Neural cell (in vitro differentiated cells): ENCODE measurements at regions not wholly inside any gene's neighbourhood (a gene's known extent, or its start where the extent isn't known, plus 50 kb on each side); places are given as distances from the start of the nearest gene placed in this dataset.

Experiments
- H2AFZ ChIP-seq: fragments of 200-600, 300-800 bp; sonication (generic), shearing (Covaris generic); 2 replicates; pipeline ENCODE4 v1.6.0; 2014; ENCODE audit warnings: low read depth, mild to moderate bottlenecking, antibody characterized with exemption, low read length, moderate library complexity
- H3F3A ChIP-seq: fragments of 200-600 bp; shearing (Covaris generic); 2 replicates; pipeline ENCODE4 v1.6.1; 2016; ENCODE audit warnings: mild to moderate bottlenecking, moderate library complexity, mixed read lengths, antibody characterized with exemption, low read length; ENCODE audit not compliant: insufficient read depth, poor library complexity, severe bottlenecking
- H3K27ac ChIP-seq: fragments of 200-600, 300-800 bp; sonication (generic), shearing (Covaris generic); 2 replicates; pipeline ENCODE4 v1.5.1; 2014; ENCODE audit warnings: mild to moderate bottlenecking, low read length, moderate library complexity
- H3K27me3 ChIP-seq: fragments of 300-800, 200-600 bp; sonication (generic), shearing (Covaris generic); 2 replicates; pipeline ENCODE4 v1.6.0; 2014; ENCODE audit warnings: mild to moderate bottlenecking, low read depth, low read length, moderate library complexity; ENCODE audit not compliant: insufficient read depth
- H3K36me3 ChIP-seq: fragments of 300-800, 200-600 bp; sonication (generic), shearing (Covaris generic); 2 replicates; pipeline ENCODE4 v1.5.1; 2014; ENCODE audit warnings: mild to moderate bottlenecking, antibody characterized with exemption, low read length, moderate library complexity; ENCODE audit not compliant: insufficient read depth
- H3K4me2 ChIP-seq: fragments of 300-800, 200-600 bp; sonication (generic), shearing (Covaris generic); 2 replicates; pipeline ENCODE4 v1.6.0; 2014; ENCODE audit warnings: mild to moderate bottlenecking, low read length
- H3K4me3 ChIP-seq: fragments of 300-800, 200-600 bp; sonication (generic), shearing (Covaris generic); 2 replicates; pipeline ENCODE4 v1.5.1; 2014; ENCODE audit warnings: mild to moderate bottlenecking, low read length, moderate library complexity
- H3K79me2 ChIP-seq: fragments of 200-600 bp; shearing (Covaris generic); replicated peaks from 2 replicates; pipeline ENCODE4 v1.6.0; 2014; ENCODE audit warnings: mild to moderate bottlenecking, low read length, moderate library complexity; ENCODE audit not compliant: insufficient read depth
- H3K9ac ChIP-seq: fragments of 300-800, 200-600 bp; sonication (generic), shearing (Covaris generic); 2 replicates; pipeline ENCODE4 v1.6.1; 2016; ENCODE audit warnings: mild to moderate bottlenecking, low read length, mixed read lengths
- H3K9me2 ChIP-seq: fragments of 200-600 bp; shearing (Covaris generic); 2 replicates; pipeline ENCODE4 v1.6.1; 2016; ENCODE audit warnings: mild to moderate bottlenecking, low read length, mixed read lengths; ENCODE audit not compliant: insufficient read depth
- H3K9me3 ChIP-seq: fragments of 200-600, 300-800 bp; sonication (generic), shearing (Covaris generic); 2 replicates; pipeline ENCODE4 v1.6.1; 2016; ENCODE audit warnings: mild to moderate bottlenecking, mixed run types, low read length, moderate library complexity, mixed read lengths
- H4K20me1 ChIP-seq: fragments of 200-600 bp; shearing (Covaris generic); 2 replicates; pipeline ENCODE4 v1.6.1; 2016; ENCODE audit warnings: mild to moderate bottlenecking, mixed run types; ENCODE audit not compliant: insufficient read depth
- EP300 ChIP-seq: fragments of 450-650 bp; conservative IDR thresholded peaks from 2 replicates; pipeline ENCODE4 v1.6.1; 2014; ENCODE audit warnings: antibody characterized with exemption, mild to moderate bottlenecking, moderate library complexity; ENCODE audit not compliant: poor library complexity, severe bottlenecking
- EZH2 ChIP-seq: fragments of 200-600, 300-800 bp; shearing (Covaris generic), sonication (generic); IDR thresholded peaks from 2 replicates; pipeline ENCODE4 v1.6.1; 2014; ENCODE audit warnings: antibody characterized with exemption, low read length, borderline replicate concordance, mild to moderate bottlenecking; ENCODE audit not compliant: insufficient read depth, poor library complexity, severe bottlenecking
- MXI1 ChIP-seq: fragments of 450-650 bp; conservative IDR thresholded peaks from 2 replicates; pipeline ENCODE4 v1.6.1; 2014; ENCODE audit warnings: antibody characterized with exemption, mild to moderate bottlenecking; ENCODE audit not compliant: poor library complexity, severe bottlenecking
- POLR2AphosphoS5 ChIP-seq: IDR thresholded peaks from 2 replicates; pipeline ENCODE4 v1.6.1; 2012
- RAD21 ChIP-seq: fragments of 450-650 bp; conservative IDR thresholded peaks from 2 replicates; pipeline ENCODE4 v1.6.1; 2014; ENCODE audit warnings: antibody characterized with exemption, mild to moderate bottlenecking, moderate library complexity
- SMC3 ChIP-seq: fragments of 450-650 bp; conservative IDR thresholded peaks from 2 replicates; pipeline ENCODE4 v1.6.1; 2014; ENCODE audit warnings: antibody characterized with exemption, mild to moderate bottlenecking, moderate library complexity; ENCODE audit not compliant: poor library complexity
- TAF1 ChIP-seq: IDR thresholded peaks from 2 replicates; pipeline ENCODE4 v1.6.1; 2012; ENCODE audit warnings: low read depth
- TF ChIP-seq, protein P1 (sequence below): fragments of 450-650 bp; IDR thresholded peaks from 2 replicates; pipeline ENCODE4 v1.5.1; 2014; ENCODE audit warnings: antibody characterized with exemption, mild to moderate bottlenecking, moderate library complexity; ENCODE audit not compliant: poor library complexity, severe bottlenecking
- TF ChIP-seq, protein P2 (sequence below): IDR thresholded peaks from 2 replicates; pipeline ENCODE4 v1.6.1; 2012; ENCODE audit warnings: borderline replicate concordance

DNA sequence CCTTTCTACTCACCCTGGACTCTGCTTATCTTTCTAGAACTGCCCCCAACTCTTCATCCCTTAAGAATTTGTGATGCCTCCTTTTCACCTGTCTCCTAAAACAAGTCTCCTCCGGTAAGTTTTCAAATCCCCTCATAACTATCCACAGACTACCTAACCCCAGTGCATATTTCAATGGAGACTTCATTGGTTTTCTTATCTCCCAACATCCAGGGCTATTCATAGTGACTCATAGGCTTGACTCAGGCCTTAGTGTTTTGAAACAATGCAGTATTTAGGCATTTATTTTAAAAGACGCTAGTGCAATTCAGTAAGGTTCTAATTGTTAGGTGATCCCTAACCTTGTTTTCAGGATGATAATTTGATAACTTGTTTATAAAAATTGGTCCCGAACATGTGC lies 399.2 kb downstream of the CPS1 start:
- no peaks in the 10 kb centered on the region for H3F3A ChIP-seq
- no peaks in the 10 kb centered on the region for H3K36me3 ChIP-seq
- no peak overlapping the region for H3K27ac ChIP-seq
- H3K79me2 ChIP-seq: no peaks in the 10 kb centered on the region
- H2AFZ ChIP-seq: no peak overlapping the region
- H3K9ac ChIP-seq: no peak overlapping the region
- H3K4me3 ChIP-seq: no peak overlapping the region
- H3K4me2 ChIP-seq: no peak overlapping the region
- no peaks in the 10 kb centered on the region for H4K20me1 ChIP-seq
- no peaks in the 10 kb centered on the region for H3K9me3 ChIP-seq
- H3K9me2 ChIP-seq: no peaks in the 10 kb centered on the region
- H3K27me3 ChIP-seq: no peaks in the 10 kb centered on the region
- TF ChIP-seq, protein P1, sequence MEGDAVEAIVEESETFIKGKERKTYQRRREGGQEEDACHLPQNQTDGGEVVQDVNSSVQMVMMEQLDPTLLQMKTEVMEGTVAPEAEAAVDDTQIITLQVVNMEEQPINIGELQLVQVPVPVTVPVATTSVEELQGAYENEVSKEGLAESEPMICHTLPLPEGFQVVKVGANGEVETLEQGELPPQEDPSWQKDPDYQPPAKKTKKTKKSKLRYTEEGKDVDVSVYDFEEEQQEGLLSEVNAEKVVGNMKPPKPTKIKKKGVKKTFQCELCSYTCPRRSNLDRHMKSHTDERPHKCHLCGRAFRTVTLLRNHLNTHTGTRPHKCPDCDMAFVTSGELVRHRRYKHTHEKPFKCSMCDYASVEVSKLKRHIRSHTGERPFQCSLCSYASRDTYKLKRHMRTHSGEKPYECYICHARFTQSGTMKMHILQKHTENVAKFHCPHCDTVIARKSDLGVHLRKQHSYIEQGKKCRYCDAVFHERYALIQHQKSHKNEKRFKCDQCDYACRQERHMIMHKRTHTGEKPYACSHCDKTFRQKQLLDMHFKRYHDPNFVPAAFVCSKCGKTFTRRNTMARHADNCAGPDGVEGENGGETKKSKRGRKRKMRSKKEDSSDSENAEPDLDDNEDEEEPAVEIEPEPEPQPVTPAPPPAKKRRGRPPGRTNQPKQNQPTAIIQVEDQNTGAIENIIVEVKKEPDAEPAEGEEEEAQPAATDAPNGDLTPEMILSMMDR: no peak
- no peak for TF ChIP-seq TAF1
- TF ChIP-seq, protein P2, sequence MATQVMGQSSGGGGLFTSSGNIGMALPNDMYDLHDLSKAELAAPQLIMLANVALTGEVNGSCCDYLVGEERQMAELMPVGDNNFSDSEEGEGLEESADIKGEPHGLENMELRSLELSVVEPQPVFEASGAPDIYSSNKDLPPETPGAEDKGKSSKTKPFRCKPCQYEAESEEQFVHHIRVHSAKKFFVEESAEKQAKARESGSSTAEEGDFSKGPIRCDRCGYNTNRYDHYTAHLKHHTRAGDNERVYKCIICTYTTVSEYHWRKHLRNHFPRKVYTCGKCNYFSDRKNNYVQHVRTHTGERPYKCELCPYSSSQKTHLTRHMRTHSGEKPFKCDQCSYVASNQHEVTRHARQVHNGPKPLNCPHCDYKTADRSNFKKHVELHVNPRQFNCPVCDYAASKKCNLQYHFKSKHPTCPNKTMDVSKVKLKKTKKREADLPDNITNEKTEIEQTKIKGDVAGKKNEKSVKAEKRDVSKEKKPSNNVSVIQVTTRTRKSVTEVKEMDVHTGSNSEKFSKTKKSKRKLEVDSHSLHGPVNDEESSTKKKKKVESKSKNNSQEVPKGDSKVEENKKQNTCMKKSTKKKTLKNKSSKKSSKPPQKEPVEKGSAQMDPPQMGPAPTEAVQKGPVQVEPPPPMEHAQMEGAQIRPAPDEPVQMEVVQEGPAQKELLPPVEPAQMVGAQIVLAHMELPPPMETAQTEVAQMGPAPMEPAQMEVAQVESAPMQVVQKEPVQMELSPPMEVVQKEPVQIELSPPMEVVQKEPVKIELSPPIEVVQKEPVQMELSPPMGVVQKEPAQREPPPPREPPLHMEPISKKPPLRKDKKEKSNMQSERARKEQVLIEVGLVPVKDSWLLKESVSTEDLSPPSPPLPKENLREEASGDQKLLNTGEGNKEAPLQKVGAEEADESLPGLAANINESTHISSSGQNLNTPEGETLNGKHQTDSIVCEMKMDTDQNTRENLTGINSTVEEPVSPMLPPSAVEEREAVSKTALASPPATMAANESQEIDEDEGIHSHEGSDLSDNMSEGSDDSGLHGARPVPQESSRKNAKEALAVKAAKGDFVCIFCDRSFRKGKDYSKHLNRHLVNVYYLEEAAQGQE: no peak
- TF ChIP-seq POLR2AphosphoS5: no peak
- no peak for TF ChIP-seq RAD21
- no peak for TF ChIP-seq EZH2
- no peak for TF ChIP-seq EP300
- no peak for TF ChIP-seq SMC3

DNA sequence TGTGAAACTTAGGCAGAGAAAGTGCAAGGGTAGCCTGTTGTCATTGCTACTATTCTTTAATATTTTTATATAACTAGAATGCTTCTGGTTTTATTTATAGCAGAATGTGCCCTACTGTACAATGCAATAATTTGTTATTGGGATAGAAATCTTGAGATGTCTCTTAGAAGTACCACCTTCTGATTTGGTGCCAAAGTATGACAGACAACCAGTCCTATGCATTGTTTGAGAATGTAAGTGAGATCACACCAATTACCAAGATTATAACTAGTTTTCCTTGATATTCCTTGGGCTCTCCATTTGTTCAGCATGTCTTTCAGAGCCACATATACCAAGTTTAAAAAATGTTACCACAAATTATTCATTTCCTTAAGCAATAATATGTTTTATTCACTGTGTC lies 399.7 kb downstream of the CPS1 start:
- Histone ChIP-seq H3K4me2 (no peak overlapping the region), H3K9me2 (no peaks in the 10 kb centered on the region), H3K79me2 (no peaks in the 10 kb centered on the region), H3K27me3 (no peaks in the 10 kb centered on the region), H3K4me3 (no peak overlapping the region), H3K36me3 (no peaks in the 10 kb centered on the region), H3K27ac (no peak overlapping the region), H3F3A (no peaks in the 10 kb centered on the region), H4K20me1 (no peaks in the 10 kb centered on the region), H2AFZ (no peak overlapping the region), H3K9me3 (no peaks in the 10 kb centered on the region), H3K9ac (no peak overlapping the region)
- TF ChIP-seq MXI1 (no peak), TAF1 (no peak), RAD21 (no peak), SMC3 (no peak), EP300 (no peak)
- TF ChIP-seq, protein P1: no peak
- TF ChIP-seq, protein P2: no peak
